Stimulated activated effector memory CD8-positive, alpha-beta T cell treated with anti-CD3 and anti-CD28 coated beads, Interleukin-12 subunit alpha, Interleukin-12 subunit beta, amount 100 ng/mL, for 72 hours (primary cell): ENCODE measurements at regions not wholly inside any gene's neighbourhood (a gene's known extent, or its start where the extent isn't known, plus 50 kb on each side); places are given as distances from the start of the nearest gene placed in this dataset.

ENCODE experiments used
- ATAC-seq: fragments of 150-1000 bp; cut with Tn5 transposase; 2 replicates; pipeline ENCODE4 v1.10.0; 2021
- DNase-seq, 2 donors: peaks; one replicate each; pipeline ENCODE4 v3.0.0; 2021 to 2022; ENCODE audit warnings: low spot score in 2 of 2
- H3K27ac Mint-ChIP-seq: one replicate; pipeline ENCODE4 v1.8.0; 2022; ENCODE audit warnings: mild to moderate bottlenecking, mixed read lengths
- H3K36me3 Mint-ChIP-seq: one replicate; pipeline ENCODE4 v1.8.0; 2022; ENCODE audit warnings: mild to moderate bottlenecking, mixed read lengths
- H3K4me1 Mint-ChIP-seq: one replicate; pipeline ENCODE4 v1.8.0; 2022; ENCODE audit warnings: mixed read lengths
- H3K4me3 Mint-ChIP-seq: one replicate; pipeline ENCODE4 v1.8.0; 2022; ENCODE audit warnings: mild to moderate bottlenecking, mixed read lengths
- H3K9me3 Mint-ChIP-seq: one replicate; pipeline ENCODE4 v1.8.0; 2022; ENCODE audit warnings: mixed read lengths

GRCh38 chr18:54043484-54044251 is 180.8 kb downstream of the MBD2 start:
- ATAC-seq (no peak), DNase-seq (no peak)
- Mint-ChIP-seq H3K9me3 (no peaks in the 10 kb centered on the region), H3K4me3 (no peak overlapping the region), H3K36me3 (no peaks in the 10 kb centered on the region), H3K4me1 (no peaks in the 10 kb centered on the region), H3K27ac (no peak overlapping the region)

GRCh38 chr18:54035927-54036326 is 188.5 kb downstream of the MBD2 start:
- H3K4me3 Mint-ChIP-seq: no peak overlapping the region
- DNase-seq: no peak
- H3K9me3 Mint-ChIP-seq: no peaks in the 10 kb centered on the region
- no peak for ATAC-seq
- no peak overlapping the region for H3K27ac Mint-ChIP-seq
- no peaks in the 10 kb centered on the region for H3K36me3 Mint-ChIP-seq
- H3K4me1 Mint-ChIP-seq: no peaks in the 10 kb centered on the region

- no peak for DNase-seq
- Mint-ChIP-seq H3K4me1 (no peaks in the 10 kb centered on the region), H3K27ac (no peak overlapping the region), H3K4me3 (no peak overlapping the region), H3K36me3 (no peaks in the 10 kb centered on the region), H3K9me3 (no peaks in the 10 kb centered on the region)
- no peak for ATAC-seq
Observed at GRCh38 chr18:54033052-54033451, 191.4 kb downstream of the MBD2 start.

- Mint-ChIP-seq H3K36me3 (no peaks in the 10 kb centered on the region), H3K9me3 (no peaks in the 10 kb centered on the region), H3K4me3 (no peak overlapping the region), H3K27ac (no peak overlapping the region), H3K4me1 (no peaks in the 10 kb centered on the region)
- DNase-seq (no peak), ATAC-seq (no peak)
Observed at GRCh38 chr18:54032412-54032811, 192.1 kb downstream of the MBD2 start.

- H3K36me3 Mint-ChIP-seq: no peaks in the 10 kb centered on the region
- no peaks in the 10 kb centered on the region for H3K9me3 Mint-ChIP-seq
- H3K27ac Mint-ChIP-seq: no peak overlapping the region
- ATAC-seq (no peak), DNase-seq (no peak)
- no peak overlapping the region for H3K4me3 Mint-ChIP-seq
- no peaks in the 10 kb centered on the region for H3K4me1 Mint-ChIP-seq
Observed at GRCh38 chr18:54031243-54031642, 193.2 kb downstream of the MBD2 start.

DNA sequence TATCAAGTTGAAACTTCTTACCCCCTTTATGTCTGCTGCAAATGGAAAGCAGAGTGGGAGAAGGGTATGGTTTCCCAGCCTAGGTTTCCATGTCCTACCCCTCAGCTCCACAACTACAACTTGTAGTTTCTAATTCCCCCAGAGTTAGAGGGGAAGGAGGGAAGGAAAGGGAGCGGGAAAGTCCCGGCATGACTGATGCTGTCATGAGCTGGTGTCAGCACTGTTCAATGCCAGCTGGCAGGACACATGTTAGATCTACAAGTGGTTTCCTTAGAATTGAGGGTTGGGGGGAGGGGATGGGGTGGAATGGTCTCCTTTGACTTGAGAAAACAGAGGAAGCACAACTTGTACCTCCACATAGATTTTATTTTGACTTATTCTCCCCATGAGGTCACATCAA is 194.0 kb downstream of the MBD2 start:
- no peak overlapping the region for H3K27ac Mint-ChIP-seq
- H3K36me3 Mint-ChIP-seq: no peaks in the 10 kb centered on the region
- no peaks in the 10 kb centered on the region for H3K9me3 Mint-ChIP-seq
- DNase-seq (no peak), ATAC-seq (no peak)
- H3K4me3 Mint-ChIP-seq: no peak overlapping the region
- no peaks in the 10 kb centered on the region for H3K4me1 Mint-ChIP-seq

DNA sequence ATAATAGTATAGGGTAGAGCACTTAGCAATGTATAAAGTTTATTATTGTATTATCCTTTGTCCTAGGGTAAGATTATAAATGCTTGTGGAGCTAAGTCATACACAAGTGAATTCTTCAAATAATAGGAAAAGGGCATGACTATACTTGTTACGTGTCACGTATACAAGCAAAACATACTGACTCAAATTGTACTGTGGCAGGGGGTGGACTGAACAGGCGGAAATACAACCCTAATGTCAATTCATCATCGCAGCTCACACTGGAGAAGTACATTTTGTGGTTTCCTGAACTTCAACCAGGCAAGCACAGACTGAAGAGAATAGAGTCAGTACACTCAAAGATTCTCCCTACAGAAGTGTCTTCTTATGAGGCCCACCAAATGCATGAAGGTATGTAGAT is 201.0 kb downstream of the MBD2 start:
- Mint-ChIP-seq H3K9me3 (peaks cover 2% of the 10 kb centered on the region), H3K36me3 (no peaks in the 10 kb centered on the region), H3K4me3 (no peak overlapping the region), H3K4me1 (no peaks in the 10 kb centered on the region), H3K27ac (no peak overlapping the region)
- no peak for DNase-seq
- peak; percentile 89 for ATAC-seq

DNA sequence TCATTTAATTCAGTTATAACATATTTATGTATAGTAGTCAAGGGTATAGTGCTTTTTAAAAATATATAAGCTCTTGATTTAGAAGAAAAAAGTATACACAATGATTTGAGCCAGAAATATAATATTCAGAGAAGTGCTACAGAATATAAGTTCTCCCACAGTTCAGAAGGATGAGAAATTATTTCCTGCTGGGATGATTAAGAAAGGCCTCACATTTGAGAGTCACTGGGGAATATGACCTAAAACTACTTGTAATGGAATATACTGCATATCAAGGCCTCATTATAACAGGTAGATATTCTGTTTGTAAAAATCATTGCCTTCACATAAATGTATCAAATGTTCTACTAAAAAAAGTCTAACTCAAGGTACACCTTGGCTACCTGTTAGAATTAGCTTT is 203.5 kb downstream of the MBD2 start:
- Mint-ChIP-seq H3K9me3 (peaks cover 2% of the 10 kb centered on the region), H3K4me1 (no peaks in the 10 kb centered on the region), H3K4me3 (no peak overlapping the region), H3K27ac (no peak overlapping the region), H3K36me3 (no peaks in the 10 kb centered on the region)
- no peak for DNase-seq
- ATAC-seq: no peak

DNA sequence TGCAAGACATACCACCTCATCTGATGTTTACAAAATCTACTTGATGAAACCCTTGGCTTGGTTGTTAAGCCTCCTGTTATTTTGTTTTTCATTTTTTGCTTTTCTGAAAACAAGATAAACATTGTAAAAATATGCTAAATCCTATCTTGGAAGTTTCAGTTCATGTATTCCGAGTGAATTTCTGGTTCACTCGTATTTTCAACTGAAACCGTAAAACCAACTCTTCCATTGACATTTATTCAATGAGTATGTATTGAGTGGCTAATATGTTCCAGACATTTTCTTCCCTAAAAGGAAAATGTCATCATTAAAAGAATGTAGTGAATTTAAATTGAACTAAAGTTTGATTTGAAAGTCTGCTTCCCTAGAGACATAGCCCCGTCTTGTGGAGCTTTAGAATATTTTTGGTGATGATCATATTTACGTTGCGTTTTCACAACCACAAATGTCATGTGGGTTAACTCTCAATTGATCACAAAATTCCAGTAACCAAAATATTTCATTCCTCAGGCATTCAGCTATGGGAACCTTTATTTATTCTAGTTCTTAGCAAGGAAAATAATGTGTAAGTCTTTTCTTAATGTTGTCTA is 204.2 kb downstream of the MBD2 start:
- no peak overlapping the region for H3K4me3 Mint-ChIP-seq
- no peak overlapping the region for H3K27ac Mint-ChIP-seq
- DNase-seq (no peak), ATAC-seq (no peak)
- no peaks in the 10 kb centered on the region for H3K4me1 Mint-ChIP-seq
- peaks cover 2% of the 10 kb centered on the region for H3K9me3 Mint-ChIP-seq
- no peaks in the 10 kb centered on the region for H3K36me3 Mint-ChIP-seq

DNA sequence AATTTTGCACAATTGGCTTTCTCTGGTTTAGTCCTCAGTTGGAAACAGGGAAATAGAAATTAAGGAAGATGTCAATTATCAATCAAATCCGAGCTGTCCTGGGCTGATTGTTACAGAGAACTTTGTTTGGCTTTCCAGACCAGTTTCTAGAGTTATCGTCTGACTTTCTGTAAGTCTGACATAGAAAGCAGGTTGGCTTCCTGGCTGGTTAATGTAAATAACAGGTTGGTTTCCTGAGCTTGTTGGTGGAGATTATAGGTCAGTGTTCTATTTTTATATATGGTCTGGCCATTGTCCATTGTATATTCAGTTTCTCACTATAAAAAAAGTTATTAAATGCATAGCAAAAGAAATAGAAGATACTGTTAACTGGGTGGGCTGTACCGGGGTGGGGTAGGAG is 204.8 kb downstream of the MBD2 start:
- DNase-seq: no peak
- Mint-ChIP-seq H3K36me3 (no peaks in the 10 kb centered on the region), H3K4me1 (no peaks in the 10 kb centered on the region), H3K9me3 (peaks cover 2% of the 10 kb centered on the region), H3K27ac (no peak overlapping the region), H3K4me3 (no peak overlapping the region)
- no peak for ATAC-seq

DNA sequence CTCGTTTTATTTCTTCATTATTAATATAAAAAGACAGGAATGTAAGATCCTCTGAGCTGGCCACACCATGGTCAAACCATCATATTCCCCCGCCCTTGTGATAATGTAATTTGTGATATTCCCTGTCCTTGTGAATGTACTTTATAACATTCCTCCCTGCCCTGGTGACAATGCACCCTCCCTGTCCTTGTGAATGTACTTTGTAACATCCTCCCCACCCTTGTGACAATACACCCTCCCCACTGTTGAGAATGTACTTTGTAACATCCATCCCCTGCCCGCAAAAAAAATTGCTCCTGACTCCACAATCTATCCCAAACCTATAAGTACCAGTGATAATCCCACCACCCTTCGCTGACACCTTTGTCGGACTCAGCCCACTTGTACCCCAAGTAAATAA is 211.0 kb downstream of the MBD2 start:
- DNase-seq (no peak), ATAC-seq (no peak)
- H3K4me1 Mint-ChIP-seq: no peaks in the 10 kb centered on the region

GRCh38 chr18:54004828-54005227 is 219.6 kb downstream of the MBD2 start:
- no peaks in the 10 kb centered on the region for H3K36me3 Mint-ChIP-seq
- peak overlapping the region; percentile 14 for H3K27ac Mint-ChIP-seq
- peak; percentile 24 for ATAC-seq
- no peaks in the 10 kb centered on the region for H3K9me3 Mint-ChIP-seq
- H3K4me3 Mint-ChIP-seq: no peak overlapping the region
- DNase-seq: no peak
- H3K4me1 Mint-ChIP-seq: no peaks in the 10 kb centered on the region

More for the DNA sequence above, 211.0 kb downstream of the MBD2 start:
- Mint-ChIP-seq H3K36me3 (no peaks in the 10 kb centered on the region), H3K4me3 (no peak overlapping the region), H3K9me3 (no peaks in the 10 kb centered on the region), H3K27ac (no peak overlapping the region)

- ATAC-seq (no peak), DNase-seq (no peak)
- Mint-ChIP-seq H3K9me3 (no peaks in the 10 kb centered on the region), H3K4me1 (no peaks in the 10 kb centered on the region), H3K27ac (no peak overlapping the region), H3K4me3 (no peak overlapping the region), H3K36me3 (no peaks in the 10 kb centered on the region)
Observed at GRCh38 chr18:54003195-54003594, 221.3 kb downstream of the MBD2 start.

GRCh38 chr18:53997064-53997463 is 227.4 kb downstream of the MBD2 start:
- Mint-ChIP-seq H3K27ac (no peak overlapping the region), H3K4me1 (no peaks in the 10 kb centered on the region), H3K9me3 (no peaks in the 10 kb centered on the region), H3K36me3 (no peaks in the 10 kb centered on the region), H3K4me3 (no peak overlapping the region)
- ATAC-seq: no peak
- no peak for DNase-seq

- Mint-ChIP-seq H3K4me3 (no peak overlapping the region), H3K36me3 (no peaks in the 10 kb centered on the region), H3K27ac (no peak overlapping the region), H3K9me3 (no peaks in the 10 kb centered on the region), H3K4me1 (no peaks in the 10 kb centered on the region)
- ATAC-seq (no peak), DNase-seq (no peak)
Observed at GRCh38 chr18:53994016-53994415, 230.5 kb downstream of the MBD2 start.

DNA sequence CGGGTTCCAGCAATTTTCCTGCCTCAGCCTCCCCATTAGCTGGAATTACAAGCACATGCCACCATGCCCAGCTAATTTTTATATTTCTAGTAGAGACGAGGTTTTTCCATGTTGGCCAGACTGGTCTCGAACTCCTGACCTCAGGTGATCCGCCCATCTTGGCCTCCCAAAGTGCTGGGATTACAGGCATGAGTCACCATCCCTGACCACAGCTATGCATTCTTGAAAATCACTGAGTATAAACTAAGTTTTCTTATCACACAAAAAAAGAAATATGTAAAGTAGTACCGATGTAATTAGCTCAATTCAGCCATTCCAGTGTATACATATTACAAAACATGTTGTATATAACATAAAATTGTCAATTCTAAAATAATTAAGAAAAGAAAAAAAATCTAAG is 232.7 kb downstream of the MBD2 start:
- DNase-seq: no peak
- Mint-ChIP-seq H3K36me3 (no peaks in the 10 kb centered on the region), H3K4me1 (no peaks in the 10 kb centered on the region), H3K27ac (no peak overlapping the region), H3K4me3 (no peak overlapping the region), H3K9me3 (no peaks in the 10 kb centered on the region)
- no peak for ATAC-seq
